OCI-LY7 (cell line): ENCODE measurements at regions not wholly inside any gene's neighbourhood (a gene's known extent, or its start where the extent isn't known, plus 50 kb on each side); places are given as distances from the start of the nearest gene placed in this dataset.

ENCODE experiments used
- BruUV-seq: library from RNA; stranded (reverse); fragments of 400-500 nt; replicated peaks from 2 replicates; lab custom pipeline; 2021; lab: Mats Ljungman, UMichigan
- CTCF ChIA-PET: fragments of 300-600 bp; sonication (Branson Sonifier 250); formaldehyde crosslinking; loops from one replicate; lab custom pipeline; 2022; ENCODE audit warnings: antibody characterized with exemption; ENCODE audit not compliant: unreplicated experiment; lab: Charles Lee
- POLR2A ChIA-PET: fragments of 300-600 bp; sonication (Branson Sonifier 250); formaldehyde crosslinking; loops from one replicate; lab custom pipeline; 2022; ENCODE audit warnings: antibody characterized with exemption; lab: Charles Lee
- DNase-seq: peaks from one replicate; pipeline ENCODE4 v3.0.0-alpha.2; 2015; ENCODE audit warnings: low spot score
- H2AFZ ChIP-seq: fragments of 200-600 bp; sonication (generic), shearing (Covaris generic); 2 replicates; pipeline ENCODE4 v1.6.1; 2014; ENCODE audit warnings: mild to moderate bottlenecking, antibody characterized with exemption, low read length, moderate library complexity
- H3K27ac ChIP-seq: fragments of 200-600 bp; sonication (generic); 2 replicates; pipeline ENCODE4 v1.5.1; 2014; ENCODE audit warnings: mixed run types, low read depth, mild to moderate bottlenecking, moderate library complexity, low read length, inconsistent platforms; ENCODE audit not compliant: poor library complexity, severe bottlenecking
- H3K36me3 ChIP-seq: fragments of 200-600 bp; sonication (generic); 2 replicates; pipeline ENCODE4 v1.6.1; 2014; ENCODE audit warnings: mild to moderate bottlenecking, antibody characterized with exemption, low read length, moderate library complexity, mixed read lengths; ENCODE audit not compliant: insufficient read depth
- H3K4me1 ChIP-seq: fragments of 200-600 bp; sonication (generic); 2 replicates; pipeline ENCODE4 v1.5.1; 2014; ENCODE audit warnings: mild to moderate bottlenecking, low read length; ENCODE audit not compliant: insufficient read depth, poor library complexity, severe bottlenecking
- H3K4me2 ChIP-seq: fragments of 200-600 bp; sonication (generic); 2 replicates; pipeline ENCODE4 v1.6.1; 2014; ENCODE audit warnings: mild to moderate bottlenecking, low read length
- H3K4me3 ChIP-seq: fragments of 200-600 bp; sonication (generic); 2 replicates; pipeline ENCODE4 v1.5.1; 2014; ENCODE audit warnings: mild to moderate bottlenecking, low read depth, low read length; ENCODE audit not compliant: poor library complexity, severe bottlenecking
- H3K79me2 ChIP-seq: fragments of 200-600 bp; sonication (generic); 2 replicates; pipeline ENCODE4 v1.6.1; 2016; ENCODE audit warnings: low read depth, mild to moderate bottlenecking, low read length, moderate library complexity, mixed read lengths; ENCODE audit not compliant: insufficient read depth
- H3K9me2 ChIP-seq: fragments of 200-600 bp; sonication (generic); 2 replicates; pipeline ENCODE4 v1.6.1; 2016; ENCODE audit warnings: mild to moderate bottlenecking, low read length, mixed read lengths; ENCODE audit not compliant: insufficient read depth
- H3K9me3 ChIP-seq: fragments of 200-600 bp; sonication (generic); 2 replicates; pipeline ENCODE4 v1.6.1; 2014; ENCODE audit warnings: mild to moderate bottlenecking, mixed run types, low read length, mixed read lengths
- H4K20me1 ChIP-seq: fragments of 200-600 bp; sonication (generic); 2 replicates; pipeline ENCODE4 v1.6.1; 2014; ENCODE audit warnings: mild to moderate bottlenecking, antibody characterized with exemption, low read length, moderate library complexity, mixed read lengths; ENCODE audit not compliant: insufficient read depth
- CTCF ChIP-seq: fragments of 200-600 bp; sonication (generic); conservative IDR thresholded peaks from 2 replicates; pipeline ENCODE4 v1.5.1; 2014; ENCODE audit warnings: mild to moderate bottlenecking, antibody characterized with exemption, low read length, moderate library complexity, mixed read lengths
- EZH2phosphoT487 ChIP-seq: fragments of 200-600 bp; sonication (generic); IDR thresholded peaks from 2 replicates; pipeline ENCODE4 v1.6.1; 2018; ENCODE audit warnings: low read depth, borderline replicate concordance, mild to moderate bottlenecking, mixed run types, antibody characterized with exemption, low read length, moderate library complexity, mixed read lengths
- intact Hi-C: fragments of 100-400 bp; cut with micrococcal nuclease; formaldehyde crosslinking; loops from one replicate; pipeline ENCODE4 v1.10.0; 2022; ENCODE audit not compliant: unreplicated experiment

- intact Hi-C loops = no loop called here
- TF ChIP-seq EZH2phosphoT487 (no peak), CTCF (no peak)
- no TSS peak for BruUV-seq
Measured at GRCh38 chr1:57603696-57604095, 179.8 kb upstream of the DAB1 start.

GRCh38 chr1:57600424-57600823 is 176.6 kb upstream of the DAB1 start:
- no peak overlapping the region for H3K4me3 ChIP-seq
- ChIA-PET POLR2A (no interaction called here), CTCF (no interaction called here)
- no peak overlapping the region for H3K4me2 ChIP-seq
- H3K79me2 ChIP-seq = no peaks in the 10 kb centered on the region
- intact Hi-C loops = no loop called here
- H3K36me3 ChIP-seq = no peaks in the 10 kb centered on the region
- no peaks in the 10 kb centered on the region for H3K9me3 ChIP-seq
- no TSS peak for BruUV-seq
- no peak overlapping the region for H2AFZ ChIP-seq
- H3K4me1 ChIP-seq = no peaks in the 10 kb centered on the region
- H4K20me1 ChIP-seq = no peaks in the 10 kb centered on the region
- H3K9me2 ChIP-seq = no peaks in the 10 kb centered on the region
- DNase-seq = no peak
- H3K27ac ChIP-seq = no peak overlapping the region
- TF ChIP-seq EZH2phosphoT487 (no peak), CTCF (no peak)

More at GRCh38 chr1:57603696-57604095, 179.8 kb upstream of the DAB1 start:
- no peaks in the 10 kb centered on the region for H3K79me2 ChIP-seq
- H4K20me1 ChIP-seq = no peaks in the 10 kb centered on the region
- H3K27ac ChIP-seq = no peak overlapping the region
- H3K36me3 ChIP-seq = no peaks in the 10 kb centered on the region
- no peaks in the 10 kb centered on the region for H3K9me3 ChIP-seq
- no peak overlapping the region for H2AFZ ChIP-seq
- no peak overlapping the region for H3K4me2 ChIP-seq
- H3K9me2 ChIP-seq = no peaks in the 10 kb centered on the region
- ChIA-PET CTCF (no interaction called here), POLR2A (interaction anchor here (1.2 to 1.7 kb wide), 2 partner anchors 10 to 41 kb away, joined by 3 to 5 read pairs; no protein-coding TSS in a partner anchor)
- no peaks in the 10 kb centered on the region for H3K4me1 ChIP-seq
- no peak overlapping the region for H3K4me3 ChIP-seq
- no peak for DNase-seq

- no peak for DNase-seq
- intact Hi-C loops = no loop called here
- Histone ChIP-seq H2AFZ (no peak overlapping the region), H4K20me1 (no peaks in the 10 kb centered on the region), H3K36me3 (no peaks in the 10 kb centered on the region), H3K27ac (no peak overlapping the region), H3K4me3 (no peak overlapping the region), H3K4me2 (no peak overlapping the region), H3K4me1 (no peaks in the 10 kb centered on the region), H3K9me2 (no peaks in the 10 kb centered on the region), H3K9me3 (no peaks in the 10 kb centered on the region), H3K79me2 (no peaks in the 10 kb centered on the region)
- BruUV-seq = no TSS peak
- CTCF ChIA-PET = no interaction called here
- TF ChIP-seq CTCF (no peak), EZH2phosphoT487 (no peak)
- POLR2A ChIA-PET = interaction anchor here (0.6 to 0.7 kb wide), 3 partner anchors 166 to 1811 kb away, joined by 3 read pairs; no protein-coding TSS in a partner anchor
Measured at GRCh38 chr1:57599236-57599994, 175.6 kb upstream of the DAB1 start.
